OCI-LY3 (cell line): ENCODE measurements at regions not wholly inside any gene's neighbourhood (a gene's known extent, or its start where the extent isn't known, plus 50 kb on each side); places are given as distances from the start of the nearest gene placed in this dataset.

Experiments
- H2AFZ ChIP-seq: fragments of 200-600, 300-600 bp; shearing (Covaris generic); 2 replicates; pipeline ENCODE4 v1.6.0; 2014; ENCODE audit warnings: antibody characterized with exemption, low read depth, low read length
- H3K27ac ChIP-seq: fragments of 200-600, 300-600 bp; sonication (generic); 2 replicates; pipeline ENCODE4 v1.5.1; 2014; ENCODE audit warnings: mild to moderate bottlenecking, low read length, moderate library complexity, mixed read lengths
- H3K27me3 ChIP-seq: fragments of 200-600, 300-600 bp; sonication (generic); 2 replicates; pipeline ENCODE4 v1.6.1; 2014; ENCODE audit warnings: low read depth, low read length, mixed read lengths
- H3K36me3 ChIP-seq: fragments of 200-600, 300-600 bp; sonication (generic); replicated peaks from 2 replicates; pipeline ENCODE3; 2014; ENCODE audit warnings: low read depth, low read length, mixed read lengths
- H3K4me1 ChIP-seq: fragments of 300-600, 200-600 bp; sonication (generic); 2 replicates; pipeline ENCODE4 v1.6.1; 2014; ENCODE audit warnings: low read length, mixed read lengths
- H3K4me2 ChIP-seq: fragments of 200-600, 300-600 bp; sonication (generic); 2 replicates; pipeline ENCODE4 v1.6.1; 2014; ENCODE audit warnings: low read length, mixed read lengths
- H3K4me3 ChIP-seq: fragments of 300-600, 200-600 bp; sonication (generic); 2 replicates; pipeline ENCODE4 v1.5.1; 2014; ENCODE audit warnings: antibody characterized with exemption, mild to moderate bottlenecking, low read length, moderate library complexity
- H3K79me2 ChIP-seq: fragments of 300-600, 200-600 bp; shearing (Covaris generic); 2 replicates; pipeline ENCODE4 v1.6.1; 2014; ENCODE audit warnings: mild to moderate bottlenecking, low read length, mixed read lengths
- H3K9ac ChIP-seq: fragments of 300-600, 200-600 bp; shearing (Covaris generic); 2 replicates; pipeline ENCODE4 v1.6.0; 2014; ENCODE audit warnings: mild to moderate bottlenecking, low read length, moderate library complexity
- H3K9me3 ChIP-seq: fragments of 200-600, 300-600 bp; shearing (Covaris generic); 2 replicates; pipeline ENCODE4 v1.6.1; 2014; ENCODE audit warnings: low read length, mixed read lengths; ENCODE audit not compliant: insufficient read depth
- H4K20me1 ChIP-seq: fragments of 200-600, 300-600 bp; sonication (generic); 2 replicates; pipeline ENCODE4 v1.6.1; 2016; ENCODE audit warnings: low read length, mixed read lengths; ENCODE audit not compliant: insufficient read depth
- EZH2phosphoT487 ChIP-seq: fragments of 200-600 bp; shearing (Covaris generic); IDR thresholded peaks from 2 replicates; pipeline ENCODE4 v1.6.1; 2018; ENCODE audit warnings: antibody characterized with exemption, mixed run types, low read depth
- TF ChIP-seq, protein P1 (sequence below): fragments of 200-600, 300-600 bp; sonication (generic); IDR thresholded peaks from 2 replicates; pipeline ENCODE4 v1.5.1; 2014; ENCODE audit warnings: antibody characterized with exemption, low read length, low read depth

DNA sequence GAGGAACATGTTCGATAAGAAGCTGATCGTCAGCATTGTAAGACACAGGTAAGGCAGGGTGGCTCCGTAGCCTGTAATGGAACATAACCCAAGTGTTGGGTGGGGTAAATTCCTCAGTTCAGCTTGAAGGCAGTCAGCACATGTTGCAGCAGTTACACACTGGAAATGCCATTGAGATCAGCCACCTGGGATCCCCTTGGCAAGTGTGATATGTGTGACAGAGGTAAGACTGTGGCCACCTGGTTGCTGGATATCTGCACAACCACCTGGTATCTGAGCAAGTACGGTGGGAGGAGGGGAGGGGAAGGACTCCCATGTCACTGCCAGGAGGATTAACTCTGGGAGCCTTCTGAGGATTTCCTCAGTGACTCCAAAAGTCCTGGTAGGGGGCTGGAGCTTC is 158.0 kb upstream of the CAND1 start:
- no peak overlapping the region for H3K27ac ChIP-seq
- H3K79me2 ChIP-seq, result no peaks in the 10 kb centered on the region
- no peak for TF ChIP-seq EZH2phosphoT487
- TF ChIP-seq, protein P1, sequence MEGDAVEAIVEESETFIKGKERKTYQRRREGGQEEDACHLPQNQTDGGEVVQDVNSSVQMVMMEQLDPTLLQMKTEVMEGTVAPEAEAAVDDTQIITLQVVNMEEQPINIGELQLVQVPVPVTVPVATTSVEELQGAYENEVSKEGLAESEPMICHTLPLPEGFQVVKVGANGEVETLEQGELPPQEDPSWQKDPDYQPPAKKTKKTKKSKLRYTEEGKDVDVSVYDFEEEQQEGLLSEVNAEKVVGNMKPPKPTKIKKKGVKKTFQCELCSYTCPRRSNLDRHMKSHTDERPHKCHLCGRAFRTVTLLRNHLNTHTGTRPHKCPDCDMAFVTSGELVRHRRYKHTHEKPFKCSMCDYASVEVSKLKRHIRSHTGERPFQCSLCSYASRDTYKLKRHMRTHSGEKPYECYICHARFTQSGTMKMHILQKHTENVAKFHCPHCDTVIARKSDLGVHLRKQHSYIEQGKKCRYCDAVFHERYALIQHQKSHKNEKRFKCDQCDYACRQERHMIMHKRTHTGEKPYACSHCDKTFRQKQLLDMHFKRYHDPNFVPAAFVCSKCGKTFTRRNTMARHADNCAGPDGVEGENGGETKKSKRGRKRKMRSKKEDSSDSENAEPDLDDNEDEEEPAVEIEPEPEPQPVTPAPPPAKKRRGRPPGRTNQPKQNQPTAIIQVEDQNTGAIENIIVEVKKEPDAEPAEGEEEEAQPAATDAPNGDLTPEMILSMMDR, result no peak
- H3K4me3 ChIP-seq, result no peak overlapping the region
- H2AFZ ChIP-seq, result no peak overlapping the region
- peaks cover 7% of the 10 kb centered on the region for H3K9me3 ChIP-seq
- no peaks in the 10 kb centered on the region for H3K36me3 ChIP-seq
- no peaks in the 10 kb centered on the region for H3K4me1 ChIP-seq
- H3K27me3 ChIP-seq, result 0 out of 2 replicates have a peak, but pooled peaks cover 4% of the 10 kb centered on the region
- no peaks in the 10 kb centered on the region for H4K20me1 ChIP-seq
- no peak overlapping the region for H3K9ac ChIP-seq
- no peak overlapping the region for H3K4me2 ChIP-seq

DNA sequence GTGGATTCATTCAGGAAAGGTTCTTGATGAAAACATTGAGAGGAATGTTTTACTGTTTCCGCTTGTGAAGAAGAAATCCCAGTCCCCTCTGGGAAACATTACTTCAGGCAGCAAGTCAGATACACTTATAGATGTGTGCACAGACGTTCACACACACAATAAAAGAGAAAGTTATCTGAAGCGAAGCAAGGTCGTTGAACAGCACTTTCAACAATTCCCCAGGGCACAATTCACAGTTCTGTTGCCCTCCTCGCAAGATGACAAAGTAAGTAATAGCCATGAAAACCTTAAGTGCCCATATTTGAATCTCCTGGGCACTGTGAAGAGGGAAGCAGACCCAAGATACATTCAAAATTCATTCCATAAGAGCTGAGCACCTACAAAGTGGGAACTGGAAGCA is 156.6 kb upstream of the CAND1 start:
- no peaks in the 10 kb centered on the region for H3K36me3 ChIP-seq
- H3K4me2 ChIP-seq, result no peak overlapping the region
- 0 out of 2 replicates have a peak, but pooled peaks cover 4% of the 10 kb centered on the region for H3K27me3 ChIP-seq
- H3K9me3 ChIP-seq, result no peaks in the 10 kb centered on the region; the same call in 1 of the 2 replicates
- no peak overlapping the region for H3K27ac ChIP-seq
- TF ChIP-seq, protein P1, result no peak
- no peak for TF ChIP-seq EZH2phosphoT487
- no peaks in the 10 kb centered on the region for H3K4me1 ChIP-seq
- H3K4me3 ChIP-seq, result no peak overlapping the region
- H3K9ac ChIP-seq, result no peak overlapping the region
- H2AFZ ChIP-seq, result no peak overlapping the region
- no peaks in the 10 kb centered on the region for H4K20me1 ChIP-seq
- H3K79me2 ChIP-seq, result no peaks in the 10 kb centered on the region

DNA sequence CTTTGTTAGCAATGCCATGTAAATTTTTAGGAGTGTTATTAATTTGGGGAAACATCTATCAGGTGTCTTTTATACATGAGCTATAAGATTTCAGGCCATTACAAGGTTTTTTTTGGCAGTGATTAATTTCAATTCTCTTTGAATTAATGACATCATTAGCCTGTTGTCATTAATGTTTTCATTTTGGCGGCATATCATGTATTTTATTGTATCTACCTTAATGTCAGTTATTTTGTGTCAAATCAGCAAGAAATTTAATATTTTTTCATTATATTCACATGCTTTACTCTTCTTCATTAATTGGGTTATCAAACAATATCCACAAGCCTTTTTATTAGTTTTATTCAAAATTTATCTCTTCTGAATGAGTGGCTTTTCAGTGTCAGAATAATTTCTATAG is 153.0 kb upstream of the CAND1 start:
- Histone ChIP-seq H3K4me3 (no peak overlapping the region), H3K9ac (no peak overlapping the region), H3K36me3 (no peaks in the 10 kb centered on the region), H4K20me1 (no peaks in the 10 kb centered on the region), H3K27ac (no peak overlapping the region), H3K4me2 (no peak overlapping the region), H3K79me2 (no peaks in the 10 kb centered on the region), H2AFZ (no peak overlapping the region), H3K9me3 (no peaks in the 10 kb centered on the region), H3K4me1 (no peaks in the 10 kb centered on the region), H3K27me3 (0 out of 2 replicates have a peak, but pooled peaks cover 9% of the 10 kb centered on the region)
- no peak for TF ChIP-seq EZH2phosphoT487
- TF ChIP-seq, protein P1, result no peak

DNA sequence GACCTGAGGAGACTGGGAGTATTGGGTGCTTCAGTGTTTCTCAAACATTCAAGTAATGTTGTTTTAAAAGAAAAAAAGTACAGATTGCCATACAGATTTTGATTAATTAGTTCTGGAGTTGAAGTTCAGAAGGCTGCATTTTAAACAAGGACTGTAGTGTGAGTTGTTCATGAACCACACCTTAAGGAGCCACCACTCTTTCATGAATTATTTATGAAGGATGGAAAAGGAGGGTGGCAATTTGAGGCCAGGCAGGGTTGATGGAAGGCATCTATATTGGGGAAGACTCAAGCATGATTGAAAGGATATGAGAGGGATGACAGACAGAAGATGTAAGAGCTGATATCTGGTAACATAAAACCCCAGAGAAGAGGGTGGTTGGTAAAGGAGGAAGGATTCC is 146.6 kb upstream of the CAND1 start:
- H3K4me3 ChIP-seq, result no peak overlapping the region
- H3K4me2 ChIP-seq, result no peak overlapping the region
- H3K27me3 ChIP-seq, result peaks cover 14% of the 10 kb centered on the region; the same call in 1 of the 2 replicates
- H3K9me3 ChIP-seq, result no peaks in the 10 kb centered on the region
- no peaks in the 10 kb centered on the region for H4K20me1 ChIP-seq
- H3K9ac ChIP-seq, result no peak overlapping the region
- H3K36me3 ChIP-seq, result no peaks in the 10 kb centered on the region
- no peak for TF ChIP-seq EZH2phosphoT487
- TF ChIP-seq, protein P1, result no peak
- no peaks in the 10 kb centered on the region for H3K79me2 ChIP-seq
- H3K4me1 ChIP-seq, result no peaks in the 10 kb centered on the region
- no peak overlapping the region for H2AFZ ChIP-seq
- H3K27ac ChIP-seq, result no peak overlapping the region
